ENCODE measurements at regions not wholly inside any gene's neighbourhood (a gene's known extent, or its start where the extent isn't known, plus 50 kb on each side); places are given as distances from the start of the nearest gene placed in this dataset.

DNA sequence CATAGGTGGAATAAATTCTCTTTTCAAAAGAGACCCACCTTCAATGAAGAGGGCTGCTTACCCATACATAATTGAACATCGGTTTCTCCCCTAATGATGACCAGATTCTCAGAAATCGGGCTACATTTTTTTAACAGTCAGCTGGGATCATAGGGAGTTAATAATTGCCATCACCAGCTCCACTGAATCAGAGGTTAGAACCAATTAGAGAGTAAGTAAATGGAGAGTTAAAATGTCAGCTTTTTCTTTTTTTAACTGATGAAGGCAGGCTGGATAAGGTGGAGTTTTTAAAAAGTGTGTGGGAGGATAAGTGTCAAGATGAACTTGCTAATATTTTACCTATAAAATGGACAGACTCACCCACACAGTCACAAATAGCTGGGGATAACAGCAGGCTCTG is 584.5 kb upstream of the NR3C2 start:
- TF ChIP-seq, protein P1, sequence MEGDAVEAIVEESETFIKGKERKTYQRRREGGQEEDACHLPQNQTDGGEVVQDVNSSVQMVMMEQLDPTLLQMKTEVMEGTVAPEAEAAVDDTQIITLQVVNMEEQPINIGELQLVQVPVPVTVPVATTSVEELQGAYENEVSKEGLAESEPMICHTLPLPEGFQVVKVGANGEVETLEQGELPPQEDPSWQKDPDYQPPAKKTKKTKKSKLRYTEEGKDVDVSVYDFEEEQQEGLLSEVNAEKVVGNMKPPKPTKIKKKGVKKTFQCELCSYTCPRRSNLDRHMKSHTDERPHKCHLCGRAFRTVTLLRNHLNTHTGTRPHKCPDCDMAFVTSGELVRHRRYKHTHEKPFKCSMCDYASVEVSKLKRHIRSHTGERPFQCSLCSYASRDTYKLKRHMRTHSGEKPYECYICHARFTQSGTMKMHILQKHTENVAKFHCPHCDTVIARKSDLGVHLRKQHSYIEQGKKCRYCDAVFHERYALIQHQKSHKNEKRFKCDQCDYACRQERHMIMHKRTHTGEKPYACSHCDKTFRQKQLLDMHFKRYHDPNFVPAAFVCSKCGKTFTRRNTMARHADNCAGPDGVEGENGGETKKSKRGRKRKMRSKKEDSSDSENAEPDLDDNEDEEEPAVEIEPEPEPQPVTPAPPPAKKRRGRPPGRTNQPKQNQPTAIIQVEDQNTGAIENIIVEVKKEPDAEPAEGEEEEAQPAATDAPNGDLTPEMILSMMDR (IDR thresholded peaks at IDR 0.05) = no peak
- DNase-seq = no peak

DNA sequence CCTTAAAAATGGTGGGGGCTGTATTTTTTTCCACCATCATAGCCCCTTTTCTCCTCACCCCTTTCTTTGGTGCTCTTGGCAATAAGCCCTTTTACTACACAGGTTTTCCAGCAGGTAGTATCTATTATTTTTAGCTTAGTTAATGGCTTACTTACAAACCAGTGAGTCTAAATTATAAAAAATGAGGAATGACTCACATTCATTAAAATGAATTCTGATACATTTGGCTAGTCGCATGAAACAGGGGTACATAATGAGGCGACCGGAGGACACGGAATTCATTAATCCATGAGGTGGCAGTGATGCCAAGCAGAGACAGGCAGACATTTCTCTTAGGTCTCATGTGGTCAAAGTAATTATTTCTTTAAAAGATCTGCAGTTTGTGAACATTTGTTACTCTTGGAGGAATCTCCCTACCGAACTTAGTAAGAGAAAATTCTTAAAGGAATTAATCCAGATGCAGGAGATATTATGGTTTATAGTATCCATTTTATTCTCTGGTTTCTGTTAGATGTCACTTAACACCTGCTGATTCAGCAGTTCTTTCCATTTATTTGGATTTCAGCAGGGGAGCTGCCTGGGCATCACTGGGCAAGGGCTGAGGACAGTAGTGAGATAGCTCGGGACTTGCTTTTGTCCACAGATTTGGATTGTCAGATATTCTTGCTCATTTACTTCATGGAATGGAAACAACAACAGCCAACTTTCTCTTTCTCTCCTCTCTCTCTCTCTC is 575.0 kb upstream of the NR3C2 start:
- H3K4me1 ChIP-seq = no peaks in the 10 kb centered on the region
- TF ChIP-seq, protein P1 (IDR thresholded peaks at IDR 0.05) = no peak
- no peak overlapping the region for H3K4me3 ChIP-seq
- no peaks in the 10 kb centered on the region for H3K36me3 ChIP-seq
- DNase-seq = no peak
- H3K27me3 ChIP-seq = no peaks in the 10 kb centered on the region
- WGBS, 2 donors = 64 to 78% methylated on average over 6 of the region's 6 CpGs
- ATAC-seq = no peak
- peaks cover 0 to 3% (median 0%) of the 10 kb centered on the region in 11 donors for H3K9me3 ChIP-seq
- no peak overlapping the region for H3K27ac ChIP-seq
- intact Hi-C loops (cut with DNase I) = no loop called here

More for the DNA sequence above, 584.5 kb upstream of the NR3C2 start:
- ATAC-seq = no peak
- H3K27me3 ChIP-seq = no peaks in the 10 kb centered on the region
- no peaks in the 10 kb centered on the region for H3K36me3 ChIP-seq
- WGBS, 2 donors = 84 to 93% methylated on average over 2 of the region's 2 CpGs
- no peak overlapping the region for H3K27ac ChIP-seq
- no peaks in the 10 kb centered on the region for H3K4me1 ChIP-seq
- intact Hi-C loops (cut with DNase I) = loop anchor here in 1 of 10 donors (10.0 kb wide), 1 partner anchor 582 kb away; the partner anchor contains the start of gene NR3C2
- H3K4me3 ChIP-seq = no peak overlapping the region
- no peaks in the 10 kb centered on the region for H3K9me3 ChIP-seq

DNA sequence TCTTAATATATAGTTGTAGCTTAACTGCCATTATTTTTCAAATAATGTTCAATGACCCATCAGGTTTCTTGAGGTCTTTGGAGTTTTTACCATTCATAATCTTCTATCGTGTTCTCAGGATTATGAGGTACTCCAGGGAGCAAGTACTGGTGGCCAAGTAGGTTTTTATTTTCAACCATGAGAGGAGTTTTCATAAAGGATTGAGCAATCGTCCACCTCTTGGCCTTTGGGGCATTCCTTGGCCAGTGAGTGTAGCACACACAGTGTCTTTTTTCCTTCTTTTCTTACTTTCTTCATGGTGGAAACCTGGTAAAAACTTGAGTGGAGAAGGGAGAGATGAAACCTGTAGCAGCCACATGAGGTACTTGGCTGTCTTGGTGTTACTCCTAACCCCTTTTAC is 567.0 kb upstream of the NR3C2 start:
- Histone ChIP-seq H3K4me1 (no peaks in the 10 kb centered on the region), H3K9me3 (peaks cover 0 to 13% (median 0%) of the 10 kb centered on the region in 11 donors), H3K4me3 (no peak overlapping the region), H3K27ac (no peak overlapping the region), H3K27me3 (no peaks in the 10 kb centered on the region), H3K36me3 (no peaks in the 10 kb centered on the region)
- ATAC-seq (no peak), DNase-seq (no peak)
- TF ChIP-seq, protein P1 (IDR thresholded peaks at IDR 0.05) = no peak
- 74 to 84% methylated on average over 2 of the region's 2 CpGs for WGBS, 2 donors
- intact Hi-C loops (cut with DNase I) = no loop called here

DNA sequence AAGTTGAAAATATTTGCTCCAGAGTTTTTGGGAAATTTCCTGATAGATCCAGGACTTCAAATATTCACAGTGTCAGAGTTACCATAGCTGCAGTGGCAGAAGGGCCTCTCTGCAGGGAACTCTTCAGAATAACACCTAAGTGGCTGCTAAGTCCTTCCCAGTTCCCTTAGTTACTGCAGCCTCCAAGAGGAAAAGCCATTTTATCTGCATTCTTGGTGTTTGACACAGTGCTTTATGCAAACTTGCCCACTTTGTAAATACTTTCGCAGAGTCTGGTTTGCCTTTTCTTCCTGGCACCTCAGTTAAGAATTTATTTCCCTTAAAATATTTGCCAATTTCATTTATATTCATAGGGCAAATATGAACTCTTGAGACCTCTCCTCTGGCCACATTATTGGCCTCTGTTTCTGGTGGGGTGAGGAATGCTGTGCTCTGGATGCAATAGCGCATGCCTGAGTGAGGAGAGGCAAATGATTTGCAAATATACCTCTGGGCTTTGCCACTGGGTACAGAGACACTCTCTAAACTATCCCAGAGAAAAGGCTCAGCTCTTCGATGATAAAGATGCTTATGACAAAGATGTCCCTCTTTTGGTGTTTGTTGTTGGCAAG is 566.3 kb upstream of the NR3C2 start:
- H3K27me3 ChIP-seq = no peaks in the 10 kb centered on the region
- no peak for ATAC-seq
- TF ChIP-seq, protein P1 (IDR thresholded peaks at IDR 0.05) = no peak
- intact Hi-C loops (cut with DNase I) = no loop called here
- no peak overlapping the region for H3K27ac ChIP-seq
- DNase-seq = no peak
- 87 to 88% methylated on average over 3 of the region's 3 CpGs for WGBS, 2 donors
- H3K4me3 ChIP-seq = no peak overlapping the region
- H3K4me1 ChIP-seq = no peaks in the 10 kb centered on the region
- H3K36me3 ChIP-seq = no peaks in the 10 kb centered on the region
- peaks cover 0 to 13% (median 0%) of the 10 kb centered on the region in 11 donors for H3K9me3 ChIP-seq
